ENCODE measurements at regions not wholly inside any gene's neighbourhood (a gene's known extent, or its start where the extent isn't known, plus 50 kb on each side); places are given as distances from the start of the nearest gene placed in this dataset.

DNA sequence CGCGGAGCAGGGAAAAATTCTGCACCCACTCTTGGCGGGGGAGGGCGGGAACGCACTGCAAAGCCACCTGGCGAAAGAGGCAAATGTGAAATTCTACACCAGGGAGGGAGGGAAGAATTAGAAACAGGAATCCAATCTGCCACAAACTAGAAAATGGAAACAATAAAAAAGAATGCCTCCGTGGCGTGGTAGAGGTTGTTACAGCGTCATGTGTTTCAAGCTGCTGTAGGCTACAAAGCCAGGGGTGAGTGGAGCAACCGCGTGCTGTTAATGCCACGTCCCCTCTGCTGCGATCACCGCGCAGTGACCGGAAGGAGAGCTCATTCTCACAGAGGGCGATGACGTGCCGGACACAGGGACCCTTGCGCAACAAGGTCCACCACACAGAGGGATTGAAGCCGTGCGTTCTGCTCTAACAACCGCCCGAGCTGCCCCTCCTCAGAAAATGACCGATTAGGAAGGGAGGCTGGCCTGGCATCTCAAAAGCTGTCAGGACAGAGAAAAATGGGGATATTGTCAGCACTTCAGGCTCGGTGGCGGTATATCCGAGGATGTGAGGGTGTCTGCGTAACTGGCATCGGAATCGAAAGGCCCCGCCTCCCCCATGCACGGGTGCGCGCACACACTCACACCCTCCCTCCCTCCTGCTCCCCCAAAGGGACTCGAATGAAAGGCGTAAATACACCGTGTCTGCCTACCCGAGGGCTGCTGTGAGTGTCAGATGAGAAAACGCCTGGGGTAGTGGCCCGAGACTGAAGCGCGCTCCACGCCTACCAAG is 70.8 kb upstream of the TNRC6C start:
- intact Hi-C loops (cut with micrococcal nuclease) = loop anchor here (10.0 kb wide), 1 partner anchor 53 kb away; no protein-coding TSS in a partner anchor
- FAIRE-seq = peak; percentile 82
- TF ChIP-seq PURB (CRISPR knock-in tag; IDR thresholded peaks at IDR 0.05; ENCODE audit: low read depth) (no peak), ZNF57 (CRISPR knock-in tag; IDR thresholded peaks at IDR 0.05) (no peak), ZNF24 (IDR thresholded peaks at IDR 0.05) (0 out of 2 replicates have a peak, but pooled peaks have one; percentile 7), SIX5 (IDR thresholded peaks at IDR 0.05; ENCODE audit: borderline replicate concordance in 1 of 2, insufficient read depth in 1 of 2, low read depth in 1 of 2, low read length in 2 of 2) (no peak), ZNF583 (CRISPR knock-in tag; IDR thresholded peaks at IDR 0.05) (0 out of 2 replicates have a peak, but pooled peaks have one; percentile 44), ATF1 (CRISPR knock-in tag; IDR thresholded peaks at IDR 0.05) (no peak), ATF1 (tag; IDR thresholded peaks at IDR 0.05) (peak; percentile 89), ZNF639 (CRISPR knock-in tag; conservative IDR thresholded peaks at IDR 0.05 in 1 of 2, IDR thresholded peaks at IDR 0.05 in 1 of 2) (peak in 1 of 2 experiments; percentile 16; a peak in 1 of 4 replicates), SREBF1 (IDR thresholded peaks at IDR 0.05; ENCODE audit: borderline replicate concordance, low read depth, low read length) (no peak), ZNF695 (CRISPR knock-in tag; IDR thresholded peaks at IDR 0.05) (0 out of 2 replicates have a peak, but pooled peaks have one; percentile 41), HIVEP1 (CRISPR knock-in tag; IDR thresholded peaks at IDR 0.05) (peak; percentile 32; the same call in 1 of the 2 replicates)
- TF ChIP-seq, protein P1, sequence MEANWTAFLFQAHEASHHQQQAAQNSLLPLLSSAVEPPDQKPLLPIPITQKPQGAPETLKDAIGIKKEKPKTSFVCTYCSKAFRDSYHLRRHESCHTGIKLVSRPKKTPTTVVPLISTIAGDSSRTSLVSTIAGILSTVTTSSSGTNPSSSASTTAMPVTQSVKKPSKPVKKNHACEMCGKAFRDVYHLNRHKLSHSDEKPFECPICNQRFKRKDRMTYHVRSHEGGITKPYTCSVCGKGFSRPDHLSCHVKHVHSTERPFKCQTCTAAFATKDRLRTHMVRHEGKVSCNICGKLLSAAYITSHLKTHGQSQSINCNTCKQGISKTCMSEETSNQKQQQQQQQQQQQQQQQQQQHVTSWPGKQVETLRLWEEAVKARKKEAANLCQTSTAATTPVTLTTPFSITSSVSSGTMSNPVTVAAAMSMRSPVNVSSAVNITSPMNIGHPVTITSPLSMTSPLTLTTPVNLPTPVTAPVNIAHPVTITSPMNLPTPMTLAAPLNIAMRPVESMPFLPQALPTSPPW (CRISPR knock-in tag; IDR thresholded peaks at IDR 0.05) = peak; percentile 43; the same call in 1 of the 2 replicates
- TF ChIP-seq, protein P2, sequence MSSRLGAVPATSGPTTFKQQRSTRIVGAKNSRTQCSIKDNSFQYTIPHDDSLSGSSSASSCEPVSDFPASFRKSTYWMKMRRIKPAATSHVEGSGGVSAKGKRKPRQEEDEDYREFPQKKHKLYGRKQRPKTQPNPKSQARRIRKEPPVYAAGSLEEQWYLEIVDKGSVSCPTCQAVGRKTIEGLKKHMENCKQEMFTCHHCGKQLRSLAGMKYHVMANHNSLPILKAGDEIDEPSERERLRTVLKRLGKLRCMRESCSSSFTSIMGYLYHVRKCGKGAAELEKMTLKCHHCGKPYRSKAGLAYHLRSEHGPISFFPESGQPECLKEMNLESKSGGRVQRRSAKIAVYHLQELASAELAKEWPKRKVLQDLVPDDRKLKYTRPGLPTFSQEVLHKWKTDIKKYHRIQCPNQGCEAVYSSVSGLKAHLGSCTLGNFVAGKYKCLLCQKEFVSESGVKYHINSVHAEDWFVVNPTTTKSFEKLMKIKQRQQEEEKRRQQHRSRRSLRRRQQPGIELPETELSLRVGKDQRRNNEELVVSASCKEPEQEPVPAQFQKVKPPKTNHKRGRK (tag; IDR thresholded peaks at IDR 0.05) = peak; percentile 28; the same call in 1 of the 2 replicates

More for the DNA sequence above, 70.8 kb upstream of the TNRC6C start:
- CTCF ChIA-PET (ENCODE audit: low intra/inter-chr PET ratio) = no interaction called here
- 0 out of 2 replicates have a peak, but pooled peaks cover 3% of the 10 kb centered on the region for H4K20me1 ChIP-seq (replicated peaks; ENCODE audit: control insufficient read depth, insufficient read depth, low read length)
- H3K4me1 ChIP-seq (replicated peaks in 1 of 2; ENCODE audit: control insufficient read depth in 2 of 2, insufficient read depth in 2 of 2, low read length in 2 of 2) = peaks cover 19 to 28% of the 10 kb centered on the region in 2 experiments
- BruUV-seq (replicated peaks) = no TSS peak
- peak overlapping the region; percentile 12; the same call in 1 of the 2 replicates for H3K4me3 ChIP-seq
- no peaks in the 10 kb centered on the region for H3K79me2 ChIP-seq (ENCODE audit: control insufficient read depth, insufficient read depth, low read length)
- H3K27me3 ChIP-seq (ENCODE audit: control insufficient read depth in 2 of 2, insufficient read depth in 2 of 2, low read length in 2 of 2) = peaks cover 25 to 70% of the 10 kb centered on the region in 2 experiments; a peak in 4 of 5 replicates
- WGBS (ENCODE audit: insufficient coverage, low coverage, missing lambda C conversion rate) = 9% methylated on average over 39 of the region's 44 CpGs
- peak overlapping the region; percentile 80 for H2AFZ ChIP-seq (ENCODE audit: low read depth, low read length)
- H3K9me1 ChIP-seq (ENCODE audit: control insufficient read depth, insufficient read depth, low read length) = no peaks in the 10 kb centered on the region
- DNase-seq (ENCODE audit: extremely low read depth in 1 of 4, low spot score in 3 of 4) = peak in 3 of 4 experiments; percentile 39 to 53 (median 41)
- H3K36me3 ChIP-seq (ENCODE audit: control insufficient read depth, insufficient read depth, low read length) = no peaks in the 10 kb centered on the region
- POLR2A ChIA-PET = interaction anchor here (0.6 to 3.5 kb wide), 7 partner anchors 11 to 328 kb away, joined by 3 to 17 read pairs (median 3); partner anchors contain the start of gene TNRC6C
- ATAC-seq = peak; percentile 52
- in situ Hi-C loops (cut with MboI) = no loop called here
- H3K27ac ChIP-seq (ENCODE audit: extremely low read depth, low read depth, low read length) = no peak overlapping the region
- H3K9me3 ChIP-seq (replicated peaks; ENCODE audit: control insufficient read depth, insufficient read depth, low read depth, low read length) = no peaks in the 10 kb centered on the region
- H3K4me2 ChIP-seq (ENCODE audit: insufficient read depth, low read length) = peak overlapping the region; percentile 78
- peak overlapping the region; percentile 8 to 83; a peak in 2 of 4 replicates for H3K9ac ChIP-seq (ENCODE audit: insufficient read depth in 1 of 2, low read depth in 2 of 2, low read length in 2 of 2)
